ENCODE measurements at regions not wholly inside any gene's neighbourhood (a gene's known extent, or its start where the extent isn't known, plus 50 kb on each side); places are given as distances from the start of the nearest gene placed in this dataset.

DNA sequence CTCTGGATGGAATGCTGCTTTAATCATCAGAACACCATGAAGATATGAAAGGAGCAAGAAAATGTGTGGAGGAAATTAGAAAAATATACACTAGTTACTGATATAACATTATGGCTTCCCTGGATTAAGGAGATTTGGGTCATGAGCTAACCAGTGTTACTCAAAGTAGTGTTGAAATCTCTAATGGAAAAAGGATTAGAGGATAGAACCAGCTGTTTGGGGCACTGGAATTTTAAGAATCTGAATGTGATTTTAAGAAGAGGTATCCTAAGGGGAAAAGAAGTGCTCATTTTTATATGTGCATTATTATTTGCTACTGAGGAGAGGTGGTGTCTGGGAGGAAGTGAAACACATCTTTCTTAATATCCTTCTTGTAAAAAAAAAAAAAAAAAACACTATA lies 164.1 kb upstream of the PPARGC1A start:
- TF ChIP-seq, protein P1, sequence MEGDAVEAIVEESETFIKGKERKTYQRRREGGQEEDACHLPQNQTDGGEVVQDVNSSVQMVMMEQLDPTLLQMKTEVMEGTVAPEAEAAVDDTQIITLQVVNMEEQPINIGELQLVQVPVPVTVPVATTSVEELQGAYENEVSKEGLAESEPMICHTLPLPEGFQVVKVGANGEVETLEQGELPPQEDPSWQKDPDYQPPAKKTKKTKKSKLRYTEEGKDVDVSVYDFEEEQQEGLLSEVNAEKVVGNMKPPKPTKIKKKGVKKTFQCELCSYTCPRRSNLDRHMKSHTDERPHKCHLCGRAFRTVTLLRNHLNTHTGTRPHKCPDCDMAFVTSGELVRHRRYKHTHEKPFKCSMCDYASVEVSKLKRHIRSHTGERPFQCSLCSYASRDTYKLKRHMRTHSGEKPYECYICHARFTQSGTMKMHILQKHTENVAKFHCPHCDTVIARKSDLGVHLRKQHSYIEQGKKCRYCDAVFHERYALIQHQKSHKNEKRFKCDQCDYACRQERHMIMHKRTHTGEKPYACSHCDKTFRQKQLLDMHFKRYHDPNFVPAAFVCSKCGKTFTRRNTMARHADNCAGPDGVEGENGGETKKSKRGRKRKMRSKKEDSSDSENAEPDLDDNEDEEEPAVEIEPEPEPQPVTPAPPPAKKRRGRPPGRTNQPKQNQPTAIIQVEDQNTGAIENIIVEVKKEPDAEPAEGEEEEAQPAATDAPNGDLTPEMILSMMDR (IDR thresholded peaks at IDR 0.05; ENCODE audit: insufficient read depth, low read length): no peak
- TF ChIP-seq, protein P2, sequence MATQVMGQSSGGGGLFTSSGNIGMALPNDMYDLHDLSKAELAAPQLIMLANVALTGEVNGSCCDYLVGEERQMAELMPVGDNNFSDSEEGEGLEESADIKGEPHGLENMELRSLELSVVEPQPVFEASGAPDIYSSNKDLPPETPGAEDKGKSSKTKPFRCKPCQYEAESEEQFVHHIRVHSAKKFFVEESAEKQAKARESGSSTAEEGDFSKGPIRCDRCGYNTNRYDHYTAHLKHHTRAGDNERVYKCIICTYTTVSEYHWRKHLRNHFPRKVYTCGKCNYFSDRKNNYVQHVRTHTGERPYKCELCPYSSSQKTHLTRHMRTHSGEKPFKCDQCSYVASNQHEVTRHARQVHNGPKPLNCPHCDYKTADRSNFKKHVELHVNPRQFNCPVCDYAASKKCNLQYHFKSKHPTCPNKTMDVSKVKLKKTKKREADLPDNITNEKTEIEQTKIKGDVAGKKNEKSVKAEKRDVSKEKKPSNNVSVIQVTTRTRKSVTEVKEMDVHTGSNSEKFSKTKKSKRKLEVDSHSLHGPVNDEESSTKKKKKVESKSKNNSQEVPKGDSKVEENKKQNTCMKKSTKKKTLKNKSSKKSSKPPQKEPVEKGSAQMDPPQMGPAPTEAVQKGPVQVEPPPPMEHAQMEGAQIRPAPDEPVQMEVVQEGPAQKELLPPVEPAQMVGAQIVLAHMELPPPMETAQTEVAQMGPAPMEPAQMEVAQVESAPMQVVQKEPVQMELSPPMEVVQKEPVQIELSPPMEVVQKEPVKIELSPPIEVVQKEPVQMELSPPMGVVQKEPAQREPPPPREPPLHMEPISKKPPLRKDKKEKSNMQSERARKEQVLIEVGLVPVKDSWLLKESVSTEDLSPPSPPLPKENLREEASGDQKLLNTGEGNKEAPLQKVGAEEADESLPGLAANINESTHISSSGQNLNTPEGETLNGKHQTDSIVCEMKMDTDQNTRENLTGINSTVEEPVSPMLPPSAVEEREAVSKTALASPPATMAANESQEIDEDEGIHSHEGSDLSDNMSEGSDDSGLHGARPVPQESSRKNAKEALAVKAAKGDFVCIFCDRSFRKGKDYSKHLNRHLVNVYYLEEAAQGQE (IDR thresholded peaks at IDR 0.05; ENCODE audit: insufficient replicate concordance, low read depth): no peak
- TF ChIP-seq POLR2AphosphoS5 (IDR thresholded peaks at IDR 0.05; ENCODE audit: low read depth) (no peak), GABPA (IDR thresholded peaks at IDR 0.05; ENCODE audit: low read depth) (no peak), SPI1 (IDR thresholded peaks at IDR 0.05; ENCODE audit: borderline replicate concordance, low read depth) (no peak)

All from HL-60 (cell line).